GM20000 (cell line): ENCODE measurements at regions not wholly inside any gene's neighbourhood (a gene's known extent, or its start where the extent isn't known, plus 50 kb on each side); places are given as distances from the start of the nearest gene placed in this dataset.

ENCODE experiments used
- DNase-seq: peaks from one replicate; pipeline ENCODE4 v3.0.0; 2012; ENCODE audit warnings: low spot score
- CTCF ChIP-seq: IDR thresholded peaks from 2 replicates; pipeline ENCODE4 v1.5.1; 2012; ENCODE audit warnings: mild to moderate bottlenecking, control low read depth; ENCODE audit errors: extremely low read depth, missing control alignments

- TF ChIP-seq CTCF, result no peak
- DNase-seq, result no peak
Measured at GRCh38 chr18:25608091-25608490, 256.1 kb upstream of the ZNF521 start.

GRCh38 chr18:25604894-25605597, 253.1 kb upstream of the ZNF521 start:
- TF ChIP-seq CTCF, result no peak
- no peak for DNase-seq

GRCh38 chr18:25604196-25604893, 252.4 kb upstream of the ZNF521 start:
- no peak for TF ChIP-seq CTCF
- DNase-seq, result no peak

- DNase-seq, result no peak
- no peak for TF ChIP-seq CTCF
Measured at GRCh38 chr18:25599443-25599842, 247.5 kb upstream of the ZNF521 start.

- DNase-seq, result no peak
- TF ChIP-seq CTCF, result no peak
Measured at GRCh38 chr18:25597476-25597875, 245.5 kb upstream of the ZNF521 start.

- DNase-seq, result no peak
- TF ChIP-seq CTCF, result no peak
Measured at GRCh38 chr18:25595274-25596060, 243.5 kb upstream of the ZNF521 start.

GRCh38 chr18:25594351-25594750, 242.4 kb upstream of the ZNF521 start:
- no peak for DNase-seq
- TF ChIP-seq CTCF, result no peak
